Hepatocyte (in vitro differentiated cells): ENCODE measurements at regions not wholly inside any gene's neighbourhood (a gene's known extent, or its start where the extent isn't known, plus 50 kb on each side); places are given as distances from the start of the nearest gene placed in this dataset.

ENCODE experiments used
- DNase-seq: peaks from one replicate; pipeline ENCODE4 v3.0.0-alpha.2; 2016; ENCODE audit warnings: low spot score
- H2AFZ ChIP-seq: fragments of 200-600 bp; sonication (generic); 2 replicates; pipeline ENCODE4 v1.6.0; 2016; ENCODE audit warnings: antibody characterized with exemption, mild to moderate bottlenecking
- H3K27ac ChIP-seq: fragments of 200-600 bp; sonication (generic); 2 replicates; pipeline ENCODE4 v1.5.1; 2016; ENCODE audit warnings: mild to moderate bottlenecking
- H3K27me3 ChIP-seq: fragments of 200-600 bp; sonication (generic); 2 replicates; pipeline ENCODE4 v1.6.1; 2016
- H3K36me3 ChIP-seq: fragments of 200-600 bp; sonication (generic); replicated peaks from 2 replicates; pipeline ENCODE4 v1.5.1; 2016; ENCODE audit warnings: low read depth; ENCODE audit not compliant: insufficient read depth
- H3K4me1 ChIP-seq: fragments of 200-600 bp; sonication (generic); 2 replicates; pipeline ENCODE4 v1.5.1; 2016; ENCODE audit warnings: mild to moderate bottlenecking, moderate library complexity; ENCODE audit not compliant: insufficient read depth
- H3K4me2 ChIP-seq: fragments of 200-600 bp; sonication (generic); 2 replicates; pipeline ENCODE4 v1.6.0; 2016
- H3K4me3 ChIP-seq: fragments of 200-600 bp; sonication (generic); 2 replicates; pipeline ENCODE4 v1.5.1; 2016; ENCODE audit warnings: mild to moderate bottlenecking
- H3K79me2 ChIP-seq: fragments of 200-600 bp; sonication (generic); 2 replicates; pipeline ENCODE4 v1.6.0; 2017; ENCODE audit warnings: mild to moderate bottlenecking
- H3K9me2 ChIP-seq: fragments of 200-600 bp; sonication (generic); replicated peaks from 2 replicates; pipeline ENCODE4 v1.6.0; 2017; ENCODE audit warnings: mild to moderate bottlenecking; ENCODE audit not compliant: insufficient read depth
- H3K9me3 ChIP-seq: fragments of 200-600 bp; sonication (generic); 2 replicates; pipeline ENCODE4 v1.5.1; 2016; ENCODE audit warnings: low read depth, mild to moderate bottlenecking
- H4K20me1 ChIP-seq: fragments of 200-600 bp; sonication (generic); 2 replicates; pipeline ENCODE4 v1.6.0; 2016; ENCODE audit warnings: mild to moderate bottlenecking; ENCODE audit not compliant: insufficient read depth, poor library complexity, severe bottlenecking
- EZH2 ChIP-seq: fragments of 200-600 bp; sonication (generic); IDR thresholded peaks from 2 replicates; pipeline ENCODE4 v1.6.1; 2016; ENCODE audit warnings: antibody characterized with exemption, mild to moderate bottlenecking, borderline replicate concordance
- EZH2phosphoT487 ChIP-seq: fragments of 200-600 bp; sonication (generic); IDR thresholded peaks from one replicate; pipeline ENCODE4 v1.6.1; 2018; ENCODE audit warnings: antibody characterized with exemption, mild to moderate bottlenecking, low read depth, moderate library complexity; ENCODE audit not compliant: unreplicated experiment, severe bottlenecking
- WGBS: methylation state at CpG from one replicate; pipeline ENCODE4 v1.1.6; 2016; ENCODE audit warnings: low lambda C conversion rate; ENCODE audit errors: missing lambda C conversion rate; 5-methylcytosine and 5-hydroxymethylcytosine counted together
- TF ChIP-seq, protein P1 (sequence below): fragments of 200-600 bp; sonication (generic); IDR thresholded peaks from 2 replicates; pipeline ENCODE4 v1.5.1; 2016; ENCODE audit warnings: antibody characterized with exemption, mild to moderate bottlenecking; ENCODE audit not compliant: poor library complexity

GRCh38 chrX:6472652-6473342 lies 62.1 kb downstream of the VCX3A start:
- H2AFZ ChIP-seq = no peak overlapping the region
- H3K9me3 ChIP-seq = no peaks in the 10 kb centered on the region
- TF ChIP-seq, protein P1, sequence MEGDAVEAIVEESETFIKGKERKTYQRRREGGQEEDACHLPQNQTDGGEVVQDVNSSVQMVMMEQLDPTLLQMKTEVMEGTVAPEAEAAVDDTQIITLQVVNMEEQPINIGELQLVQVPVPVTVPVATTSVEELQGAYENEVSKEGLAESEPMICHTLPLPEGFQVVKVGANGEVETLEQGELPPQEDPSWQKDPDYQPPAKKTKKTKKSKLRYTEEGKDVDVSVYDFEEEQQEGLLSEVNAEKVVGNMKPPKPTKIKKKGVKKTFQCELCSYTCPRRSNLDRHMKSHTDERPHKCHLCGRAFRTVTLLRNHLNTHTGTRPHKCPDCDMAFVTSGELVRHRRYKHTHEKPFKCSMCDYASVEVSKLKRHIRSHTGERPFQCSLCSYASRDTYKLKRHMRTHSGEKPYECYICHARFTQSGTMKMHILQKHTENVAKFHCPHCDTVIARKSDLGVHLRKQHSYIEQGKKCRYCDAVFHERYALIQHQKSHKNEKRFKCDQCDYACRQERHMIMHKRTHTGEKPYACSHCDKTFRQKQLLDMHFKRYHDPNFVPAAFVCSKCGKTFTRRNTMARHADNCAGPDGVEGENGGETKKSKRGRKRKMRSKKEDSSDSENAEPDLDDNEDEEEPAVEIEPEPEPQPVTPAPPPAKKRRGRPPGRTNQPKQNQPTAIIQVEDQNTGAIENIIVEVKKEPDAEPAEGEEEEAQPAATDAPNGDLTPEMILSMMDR = no peak
- TF ChIP-seq EZH2 = no peak
- no peak for TF ChIP-seq EZH2phosphoT487
- H3K36me3 ChIP-seq = no peaks in the 10 kb centered on the region
- WGBS = 92% methylated on average over 4 of the region's 4 CpGs
- H3K4me2 ChIP-seq = no peak overlapping the region
- H3K79me2 ChIP-seq = no peaks in the 10 kb centered on the region
- H3K27ac ChIP-seq = no peak overlapping the region
- H3K4me1 ChIP-seq = no peaks in the 10 kb centered on the region
- no peak overlapping the region for H3K4me3 ChIP-seq
- H3K27me3 ChIP-seq = no peaks in the 10 kb centered on the region
- no peak for DNase-seq
- H3K9me2 ChIP-seq = no peaks in the 10 kb centered on the region
- H4K20me1 ChIP-seq = no peaks in the 10 kb centered on the region

DNA sequence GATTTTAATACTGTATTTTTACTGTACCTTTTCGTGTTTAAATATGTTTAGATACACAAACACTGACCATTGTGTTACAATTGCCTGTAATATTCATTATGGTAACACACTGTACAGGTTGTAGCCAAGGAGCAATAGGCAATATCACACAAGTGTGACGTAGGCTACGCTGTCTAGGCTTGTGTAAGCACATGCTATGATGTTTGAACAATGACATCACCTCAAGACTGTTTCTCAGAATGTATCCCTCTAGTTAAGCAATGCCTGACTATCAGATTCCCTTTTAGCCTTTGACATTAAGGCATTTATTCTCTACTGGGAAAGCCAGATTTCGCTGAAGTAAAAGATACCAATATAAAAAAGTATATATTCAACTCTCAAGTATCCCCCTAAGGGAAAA lies 66.2 kb downstream of the VCX3A start:
- peak; percentile 18 for DNase-seq
- H3K4me3 ChIP-seq = no peak overlapping the region
- H3K27ac ChIP-seq = peak overlapping the region; percentile 15
- H3K4me1 ChIP-seq = no peaks in the 10 kb centered on the region
- no peaks in the 10 kb centered on the region for H3K9me3 ChIP-seq
- TF ChIP-seq, protein P1 = no peak
- TF ChIP-seq EZH2phosphoT487 (no peak), EZH2 (no peak)
- no peaks in the 10 kb centered on the region for H3K27me3 ChIP-seq
- no peak overlapping the region for H2AFZ ChIP-seq
- no peaks in the 10 kb centered on the region for H3K79me2 ChIP-seq
- 47% methylated on average over 4 of the region's 4 CpGs for WGBS
- H3K9me2 ChIP-seq = no peaks in the 10 kb centered on the region
- H3K4me2 ChIP-seq = no peak overlapping the region
- no peaks in the 10 kb centered on the region for H4K20me1 ChIP-seq
- no peaks in the 10 kb centered on the region for H3K36me3 ChIP-seq

DNA sequence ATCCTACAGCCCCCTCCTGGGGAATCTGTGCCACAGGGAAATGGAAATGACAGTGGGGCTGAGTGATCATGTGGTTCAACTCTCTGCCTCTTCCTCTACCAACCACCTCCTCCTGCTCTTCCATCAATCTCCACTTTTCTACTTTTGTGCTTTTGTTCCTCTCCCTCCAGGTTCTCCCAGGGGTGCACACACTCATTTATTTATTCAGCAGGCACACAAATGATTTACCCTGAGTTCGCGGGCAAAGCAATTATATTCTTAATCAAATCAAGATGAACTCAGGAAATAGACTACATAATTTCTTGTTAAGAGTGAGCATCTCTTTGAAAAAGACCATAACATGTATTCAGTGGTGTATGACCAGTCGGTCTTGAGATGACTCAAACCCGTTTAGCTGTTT lies 69.2 kb downstream of the VCX3A start:
- no peak overlapping the region for H2AFZ ChIP-seq
- no peak overlapping the region for H3K4me2 ChIP-seq
- no peak overlapping the region for H3K4me3 ChIP-seq
- no peaks in the 10 kb centered on the region for H3K27me3 ChIP-seq
- no peaks in the 10 kb centered on the region for H3K36me3 ChIP-seq
- no peak for DNase-seq
- no peaks in the 10 kb centered on the region for H3K4me1 ChIP-seq
- H3K27ac ChIP-seq = no peak overlapping the region
- H3K9me3 ChIP-seq = no peaks in the 10 kb centered on the region
- H3K79me2 ChIP-seq = no peaks in the 10 kb centered on the region
- H4K20me1 ChIP-seq = no peaks in the 10 kb centered on the region
- WGBS = 77% methylated on average over 4 of the region's 4 CpGs
- H3K9me2 ChIP-seq = no peaks in the 10 kb centered on the region
- no peak for TF ChIP-seq EZH2
- TF ChIP-seq, protein P1 = no peak
- TF ChIP-seq EZH2phosphoT487 = no peak

GRCh38 chrX:6464726-6465125 lies 70.2 kb downstream of the VCX3A start:
- DNase-seq = no peak
- TF ChIP-seq, protein P1 = no peak
- Histone ChIP-seq H3K4me3 (no peak overlapping the region), H3K4me1 (no peaks in the 10 kb centered on the region), H4K20me1 (no peaks in the 10 kb centered on the region), H3K27ac (no peak overlapping the region), H3K27me3 (no peaks in the 10 kb centered on the region), H3K79me2 (no peaks in the 10 kb centered on the region), H3K9me2 (no peaks in the 10 kb centered on the region), H3K9me3 (no peaks in the 10 kb centered on the region), H3K4me2 (no peak overlapping the region), H2AFZ (no peak overlapping the region), H3K36me3 (no peaks in the 10 kb centered on the region)
- WGBS = 73% methylated on average over 6 of the region's 6 CpGs
